ENCODE measurements at regions not wholly inside any gene's neighbourhood (a gene's known extent, or its start where the extent isn't known, plus 50 kb on each side); places are given as distances from the start of the nearest gene placed in this dataset.
"Not testable (repeated sequence)": the region's sequence is repeated elsewhere in the genome, so short reads cannot be mapped to it uniquely, and the experiment has no call there.

DNA sequence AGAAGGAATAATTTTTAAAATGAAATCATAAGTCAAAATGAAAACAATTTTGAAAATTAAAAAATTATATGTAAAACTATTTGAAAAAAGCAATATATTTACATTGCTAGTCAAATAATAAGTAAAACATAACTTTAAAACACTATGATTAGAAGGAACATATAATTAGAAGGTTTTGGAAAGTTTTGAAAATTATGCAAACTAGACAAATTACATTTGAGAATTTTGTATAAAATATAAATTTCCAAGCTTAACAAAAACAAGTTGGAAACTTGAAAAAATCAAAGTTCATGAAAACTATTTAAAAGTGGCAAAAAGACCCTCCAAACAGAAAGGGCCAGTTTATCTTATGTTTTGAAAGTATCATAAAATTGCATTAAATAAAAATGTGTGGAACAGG, 67.6 kb upstream of the TLL1 start:
- in situ Hi-C loops (cut with MboI; ENCODE audit: low sequenced_read_pairs, unreplicated experiment): no loop called here
- DNase-seq (ENCODE audit: low spot score): no peak
- TF ChIP-seq, protein P1, sequence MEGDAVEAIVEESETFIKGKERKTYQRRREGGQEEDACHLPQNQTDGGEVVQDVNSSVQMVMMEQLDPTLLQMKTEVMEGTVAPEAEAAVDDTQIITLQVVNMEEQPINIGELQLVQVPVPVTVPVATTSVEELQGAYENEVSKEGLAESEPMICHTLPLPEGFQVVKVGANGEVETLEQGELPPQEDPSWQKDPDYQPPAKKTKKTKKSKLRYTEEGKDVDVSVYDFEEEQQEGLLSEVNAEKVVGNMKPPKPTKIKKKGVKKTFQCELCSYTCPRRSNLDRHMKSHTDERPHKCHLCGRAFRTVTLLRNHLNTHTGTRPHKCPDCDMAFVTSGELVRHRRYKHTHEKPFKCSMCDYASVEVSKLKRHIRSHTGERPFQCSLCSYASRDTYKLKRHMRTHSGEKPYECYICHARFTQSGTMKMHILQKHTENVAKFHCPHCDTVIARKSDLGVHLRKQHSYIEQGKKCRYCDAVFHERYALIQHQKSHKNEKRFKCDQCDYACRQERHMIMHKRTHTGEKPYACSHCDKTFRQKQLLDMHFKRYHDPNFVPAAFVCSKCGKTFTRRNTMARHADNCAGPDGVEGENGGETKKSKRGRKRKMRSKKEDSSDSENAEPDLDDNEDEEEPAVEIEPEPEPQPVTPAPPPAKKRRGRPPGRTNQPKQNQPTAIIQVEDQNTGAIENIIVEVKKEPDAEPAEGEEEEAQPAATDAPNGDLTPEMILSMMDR (IDR thresholded peaks at IDR 0.05; ENCODE audit: borderline replicate concordance, control extremely low read depth, extremely low read depth, insufficient read depth, missing control alignments): no peak

DNA sequence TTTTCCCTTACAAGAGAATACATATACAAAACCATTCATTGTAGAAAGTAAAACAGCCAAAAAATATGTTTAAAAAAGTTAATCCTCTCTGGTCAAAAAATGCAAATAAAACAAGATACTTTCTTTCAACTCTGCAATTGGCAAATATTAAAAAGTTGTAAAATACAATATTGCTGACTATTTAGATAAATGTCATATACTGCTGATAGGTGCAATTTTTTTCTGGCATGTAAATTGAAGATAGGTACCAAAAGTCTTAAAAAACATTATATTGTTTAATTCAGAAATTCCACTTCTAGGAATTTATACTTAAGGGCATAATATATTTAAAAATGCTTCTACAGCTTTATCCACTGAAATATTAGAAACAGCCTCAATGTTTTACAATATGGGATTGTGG, 66.4 kb upstream of the TLL1 start:
- DNase-seq (ENCODE audit: low spot score): no peak
- TF ChIP-seq, protein P1 (IDR thresholded peaks at IDR 0.05; ENCODE audit: borderline replicate concordance, control extremely low read depth, extremely low read depth, insufficient read depth, missing control alignments): no peak
- in situ Hi-C loops (cut with MboI; ENCODE audit: low sequenced_read_pairs, unreplicated experiment): no loop called here

DNA sequence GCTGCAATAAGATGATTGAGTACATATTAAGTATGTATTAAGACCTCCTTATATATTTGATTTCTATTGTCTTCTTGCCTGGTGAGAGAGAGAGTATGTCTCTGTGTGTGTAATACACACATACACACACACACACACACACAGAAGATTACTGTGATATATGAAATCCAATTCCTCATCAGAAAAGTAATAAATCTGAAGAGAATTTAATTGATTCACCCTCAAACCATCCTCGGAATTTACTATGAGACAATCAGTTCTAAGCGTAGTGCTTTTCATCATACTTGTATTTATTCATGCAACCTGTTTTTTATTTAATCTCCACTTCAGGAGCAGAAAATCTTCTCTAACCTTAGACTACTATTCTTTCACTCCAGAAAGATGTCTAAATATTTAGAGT, 62.3 kb upstream of the TLL1 start:
- in situ Hi-C loops (cut with MboI; ENCODE audit: low sequenced_read_pairs, unreplicated experiment): no loop called here
- TF ChIP-seq, protein P1 (IDR thresholded peaks at IDR 0.05; ENCODE audit: borderline replicate concordance, control extremely low read depth, extremely low read depth, insufficient read depth, missing control alignments): no peak
- DNase-seq (ENCODE audit: low spot score): no peak

DNA sequence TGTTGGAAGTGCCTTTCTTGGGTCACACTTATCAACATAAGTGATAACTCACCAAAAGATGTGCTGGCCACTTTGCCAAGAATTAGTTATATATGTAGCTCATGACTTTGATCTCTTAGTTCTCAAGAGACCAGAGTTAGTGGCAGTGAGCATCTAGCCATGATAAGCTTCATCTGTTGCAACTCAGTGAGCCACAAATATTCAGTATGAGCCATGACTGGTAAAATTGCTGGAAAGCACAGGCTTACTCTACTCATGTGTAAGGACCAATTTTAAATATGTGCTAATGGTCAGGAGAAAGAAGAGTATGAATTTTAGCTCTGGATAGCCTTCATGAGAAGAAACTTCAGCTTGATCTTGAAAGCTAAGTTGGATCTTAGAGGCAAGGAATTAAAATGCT, 59.4 kb upstream of the TLL1 start:
- DNase-seq (ENCODE audit: low spot score): no peak
- TF ChIP-seq, protein P1 (IDR thresholded peaks at IDR 0.05; ENCODE audit: borderline replicate concordance, control extremely low read depth, extremely low read depth, insufficient read depth, missing control alignments): no peak
- in situ Hi-C loops (cut with MboI; ENCODE audit: low sequenced_read_pairs, unreplicated experiment): no loop called here

DNA sequence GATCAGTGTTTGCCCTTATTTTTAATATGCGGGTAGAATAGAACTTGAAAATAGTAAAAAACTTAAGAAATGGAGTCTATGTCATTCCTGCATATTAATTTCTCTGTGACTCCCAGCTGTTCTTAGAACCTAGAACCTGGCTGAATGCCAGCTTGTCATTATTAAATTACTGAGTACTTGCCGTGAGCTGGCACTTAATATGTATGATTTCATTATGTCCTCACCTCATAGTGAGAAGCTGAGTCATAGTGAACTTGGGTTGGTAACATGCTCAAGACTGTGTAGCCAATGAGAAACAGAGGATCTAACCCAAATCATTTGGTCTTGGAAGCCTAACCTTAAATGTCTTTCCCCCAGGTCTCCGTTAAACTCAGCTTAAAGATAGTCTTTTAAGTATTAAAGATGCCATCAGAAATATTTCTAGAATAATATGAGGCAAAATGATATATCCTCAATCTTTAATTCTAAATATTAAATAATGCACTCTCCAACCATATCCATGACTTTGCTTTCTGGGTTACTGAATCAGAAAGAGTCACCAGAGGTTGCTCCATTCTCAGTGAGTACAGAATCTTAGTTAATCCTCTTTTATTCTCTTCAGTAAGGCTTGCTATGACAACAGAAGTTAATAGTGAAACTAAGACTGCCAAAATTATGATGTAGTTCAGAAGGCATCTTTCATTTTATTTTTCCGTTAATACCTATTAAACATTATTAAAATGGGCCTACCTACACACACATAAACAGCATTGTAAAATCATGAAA, 58.6 kb upstream of the TLL1 start:
- DNase-seq (ENCODE audit: low spot score): no peak
- TF ChIP-seq, protein P1 (IDR thresholded peaks at IDR 0.05; ENCODE audit: borderline replicate concordance, control extremely low read depth, extremely low read depth, insufficient read depth, missing control alignments): no peak
- in situ Hi-C loops (cut with MboI; ENCODE audit: low sequenced_read_pairs, unreplicated experiment): no loop called here

DNA sequence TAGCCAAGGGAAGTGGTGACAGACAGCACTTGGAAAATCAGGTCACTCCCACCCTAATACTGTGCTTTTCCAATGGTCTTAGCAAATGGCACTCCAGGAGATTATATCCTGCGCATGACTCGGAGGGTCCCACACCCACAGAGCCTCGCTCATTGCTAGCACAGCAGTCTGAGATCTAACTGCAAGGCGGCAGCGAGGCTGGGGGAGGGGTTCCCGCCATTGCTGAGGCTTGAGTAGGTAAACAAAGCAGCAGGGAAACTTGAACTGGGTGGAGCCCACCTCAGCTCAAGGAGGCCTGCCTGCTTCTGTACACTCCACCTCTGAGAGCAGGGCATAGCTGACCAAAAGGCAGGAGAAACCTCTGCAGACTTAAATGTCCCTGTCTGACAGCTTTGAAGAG, 53.9 kb upstream of the TLL1 start:
- in situ Hi-C loops (cut with MboI; ENCODE audit: low sequenced_read_pairs, unreplicated experiment): not testable (repeated sequence)

More for the DNA sequence above, 53.9 kb upstream of the TLL1 start:
- DNase-seq (ENCODE audit: low spot score): not testable (repeated sequence)

Measured in GM13976 (cell line).